WERI-Rb-1 (cell line): ENCODE measurements at regions not wholly inside any gene's neighbourhood (a gene's known extent, or its start where the extent isn't known, plus 50 kb on each side); places are given as distances from the start of the nearest gene placed in this dataset.

Experiments
- DNase-seq: peaks from one replicate; pipeline ENCODE4 v3.0.0-alpha.2; 2020
- H3K27ac ChIP-seq: fragments of 250-450 bp; sonication (Bioruptor Pico); 2 replicates; pipeline ENCODE4 v1.5.1; 2020; ENCODE audit warnings: mild to moderate bottlenecking, moderate library complexity
- H3K27me3 ChIP-seq: fragments of 250-450 bp; sonication (Bioruptor Pico); 2 replicates; pipeline ENCODE4 v1.5.1; 2021; ENCODE audit warnings: mild to moderate bottlenecking, low read depth, moderate library complexity; ENCODE audit not compliant: insufficient read depth, severe bottlenecking
- H3K36me3 ChIP-seq: fragments of 250-450 bp; sonication (Bioruptor Pico); 2 replicates; pipeline ENCODE4 v1.5.1; 2020; ENCODE audit warnings: mild to moderate bottlenecking, moderate library complexity
- H3K4me3 ChIP-seq: 2 replicates; pipeline ENCODE4 v1.5.1; 2011; ENCODE audit warnings: low read depth, mild to moderate bottlenecking, control low read depth, low read length
- H3K9me3 ChIP-seq: fragments of 250-450 bp; sonication (Bioruptor Pico); 2 replicates; pipeline ENCODE4 v1.5.1; 2021; ENCODE audit warnings: mild to moderate bottlenecking, moderate library complexity; ENCODE audit not compliant: severe bottlenecking
- TF ChIP-seq, protein P1 (sequence below): IDR thresholded peaks from 2 replicates; pipeline ENCODE4 v1.5.1; 2011; ENCODE audit warnings: low read depth, mild to moderate bottlenecking, control low read depth, inconsistent platforms, low read length

DNA sequence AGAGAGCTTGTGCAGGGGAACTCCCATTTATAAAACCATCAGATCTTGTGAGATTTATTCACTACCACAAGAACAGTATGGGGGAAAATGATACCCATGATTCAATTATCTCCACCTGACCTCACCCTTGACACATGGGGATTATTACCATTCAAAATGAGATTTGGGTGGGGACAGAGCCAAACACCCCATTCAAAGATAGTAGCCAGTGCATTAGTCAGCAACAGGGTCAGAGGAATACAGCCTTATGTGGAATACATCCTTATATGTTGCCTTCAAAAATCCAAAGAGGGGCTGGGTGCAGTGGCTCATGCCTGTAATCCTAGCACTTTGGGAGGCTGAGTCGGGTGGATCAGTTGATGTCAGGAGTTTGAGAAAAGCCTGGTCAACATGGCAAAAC, 563.2 kb downstream of the CCDC171 start:
- no peak overlapping the region for H3K4me3 ChIP-seq
- DNase-seq, result no peak
- TF ChIP-seq, protein P1, sequence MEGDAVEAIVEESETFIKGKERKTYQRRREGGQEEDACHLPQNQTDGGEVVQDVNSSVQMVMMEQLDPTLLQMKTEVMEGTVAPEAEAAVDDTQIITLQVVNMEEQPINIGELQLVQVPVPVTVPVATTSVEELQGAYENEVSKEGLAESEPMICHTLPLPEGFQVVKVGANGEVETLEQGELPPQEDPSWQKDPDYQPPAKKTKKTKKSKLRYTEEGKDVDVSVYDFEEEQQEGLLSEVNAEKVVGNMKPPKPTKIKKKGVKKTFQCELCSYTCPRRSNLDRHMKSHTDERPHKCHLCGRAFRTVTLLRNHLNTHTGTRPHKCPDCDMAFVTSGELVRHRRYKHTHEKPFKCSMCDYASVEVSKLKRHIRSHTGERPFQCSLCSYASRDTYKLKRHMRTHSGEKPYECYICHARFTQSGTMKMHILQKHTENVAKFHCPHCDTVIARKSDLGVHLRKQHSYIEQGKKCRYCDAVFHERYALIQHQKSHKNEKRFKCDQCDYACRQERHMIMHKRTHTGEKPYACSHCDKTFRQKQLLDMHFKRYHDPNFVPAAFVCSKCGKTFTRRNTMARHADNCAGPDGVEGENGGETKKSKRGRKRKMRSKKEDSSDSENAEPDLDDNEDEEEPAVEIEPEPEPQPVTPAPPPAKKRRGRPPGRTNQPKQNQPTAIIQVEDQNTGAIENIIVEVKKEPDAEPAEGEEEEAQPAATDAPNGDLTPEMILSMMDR, result no peak
- no peak overlapping the region for H3K27ac ChIP-seq
- H3K36me3 ChIP-seq, result no peaks in the 10 kb centered on the region
- no peaks in the 10 kb centered on the region for H3K9me3 ChIP-seq
- no peaks in the 10 kb centered on the region for H3K27me3 ChIP-seq

DNA sequence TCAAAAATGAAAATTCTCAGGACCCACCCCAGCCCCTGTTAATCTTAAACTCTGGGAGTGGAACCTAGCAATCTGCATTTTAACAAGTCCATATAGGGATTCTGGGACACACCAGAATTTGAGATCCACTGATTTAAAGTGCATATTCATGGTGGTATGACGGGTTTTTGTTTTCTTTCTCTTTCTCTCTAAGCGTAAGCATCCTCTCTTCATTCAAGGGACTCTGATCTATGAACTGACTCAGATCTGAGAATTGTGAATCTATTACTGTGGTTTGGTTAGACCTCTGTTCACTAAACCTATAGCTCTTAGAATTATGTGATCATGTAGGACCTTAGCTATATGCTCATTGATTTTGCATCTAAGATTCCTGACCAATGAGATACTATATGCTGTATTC, 565.2 kb downstream of the CCDC171 start:
- TF ChIP-seq, protein P1, result no peak
- Histone ChIP-seq H3K4me3 (no peak overlapping the region), H3K9me3 (no peaks in the 10 kb centered on the region), H3K27ac (no peak overlapping the region), H3K27me3 (no peaks in the 10 kb centered on the region), H3K36me3 (no peaks in the 10 kb centered on the region)
- DNase-seq, result no peak

DNA sequence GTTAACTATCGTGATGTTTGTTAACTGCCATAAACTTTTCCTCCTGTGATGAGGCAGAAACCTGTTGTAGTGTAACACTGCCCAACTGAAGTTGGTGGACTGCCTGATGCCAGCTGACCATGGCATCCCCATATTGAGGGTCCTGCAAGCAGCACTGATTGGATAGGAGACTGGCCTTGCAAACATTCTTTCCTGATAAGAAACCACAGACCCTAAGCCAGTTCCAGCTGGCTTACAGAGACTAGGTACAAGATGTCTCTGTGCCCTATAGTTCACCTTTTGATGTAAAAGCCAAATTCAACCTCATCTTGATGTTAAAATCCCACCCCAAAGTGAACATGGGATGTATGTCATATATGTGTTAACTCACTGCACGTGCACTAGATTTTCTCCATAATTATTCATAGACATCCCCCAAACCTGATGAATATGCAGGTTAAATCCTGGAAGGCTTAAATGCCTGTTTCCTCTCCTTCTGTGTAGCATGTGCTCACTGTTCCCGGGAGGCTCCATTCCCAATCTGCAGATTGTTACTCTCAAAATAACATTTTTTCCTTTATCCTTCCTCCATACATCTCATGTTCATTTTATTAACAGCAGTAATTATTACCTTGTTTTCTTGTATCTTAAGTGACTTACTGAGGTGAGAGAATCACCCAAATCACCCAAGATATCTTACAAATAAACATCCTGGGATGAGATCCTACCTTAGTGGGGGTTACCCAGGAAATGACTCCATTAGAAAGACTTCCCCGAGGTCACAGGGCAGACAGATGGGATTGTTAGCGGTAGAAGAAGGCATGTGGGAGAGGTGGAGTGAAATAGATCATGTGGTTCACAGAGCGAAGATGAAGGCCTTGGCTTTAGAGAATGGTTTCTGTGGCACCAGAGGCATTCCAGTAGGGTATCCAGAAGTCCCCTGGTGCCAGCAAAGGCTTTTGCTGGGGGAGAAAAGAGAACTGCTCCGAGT, 566.7 kb downstream of the CCDC171 start:
- Histone ChIP-seq H3K36me3 (no peaks in the 10 kb centered on the region), H3K27ac (no peak overlapping the region), H3K9me3 (no peaks in the 10 kb centered on the region), H3K4me3 (no peak overlapping the region), H3K27me3 (no peaks in the 10 kb centered on the region)
- TF ChIP-seq, protein P1, result no peak
- DNase-seq, result no peak

DNA sequence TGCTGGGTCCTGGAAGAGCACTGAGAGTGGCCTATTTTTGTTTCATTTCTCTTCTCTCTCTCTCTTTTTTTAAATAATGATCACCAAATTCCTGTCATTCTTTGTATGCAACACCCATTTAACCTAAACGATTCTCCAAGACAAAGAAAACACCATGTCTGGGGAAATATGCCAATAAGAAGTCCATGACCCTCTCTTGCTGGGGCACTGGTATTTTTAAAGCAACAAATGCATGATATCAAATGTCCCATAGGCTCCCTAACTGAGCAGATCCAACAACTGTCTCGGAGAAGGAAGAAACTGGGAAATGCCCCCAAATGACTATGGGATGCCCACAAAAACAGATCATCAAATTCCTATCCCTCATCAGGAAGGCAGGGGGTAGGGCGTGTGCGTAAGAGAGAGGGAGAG, 567.4 kb downstream of the CCDC171 start:
- Histone ChIP-seq H3K27me3 (no peaks in the 10 kb centered on the region), H3K4me3 (no peak overlapping the region), H3K9me3 (no peaks in the 10 kb centered on the region), H3K36me3 (no peaks in the 10 kb centered on the region), H3K27ac (no peak overlapping the region)
- TF ChIP-seq, protein P1, result no peak
- no peak for DNase-seq

DNA sequence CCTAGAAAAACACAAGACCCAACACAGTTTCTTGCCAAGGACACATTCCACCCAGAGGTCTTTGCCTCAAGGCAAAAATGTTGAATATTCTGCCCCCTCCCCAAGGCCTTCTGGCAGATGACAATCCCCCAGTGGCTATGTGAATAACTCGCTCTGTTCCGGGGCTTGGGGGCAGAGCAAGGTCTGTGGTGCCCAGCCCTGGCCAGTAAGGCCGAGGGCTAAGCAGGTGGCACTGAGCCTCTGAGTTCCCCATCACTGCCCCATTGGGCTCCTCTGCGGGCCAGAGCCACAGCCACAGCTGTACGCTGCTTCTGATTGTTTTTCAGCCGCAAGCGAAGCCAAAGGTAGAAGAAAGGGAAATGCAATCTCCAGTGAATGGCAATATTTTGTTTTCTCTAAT, 567.9 kb downstream of the CCDC171 start:
- Histone ChIP-seq H3K9me3 (no peaks in the 10 kb centered on the region), H3K27ac (no peak overlapping the region), H3K27me3 (no peaks in the 10 kb centered on the region), H3K4me3 (no peak overlapping the region), H3K36me3 (no peaks in the 10 kb centered on the region)
- TF ChIP-seq, protein P1, result no peak
- no peak for DNase-seq

DNA sequence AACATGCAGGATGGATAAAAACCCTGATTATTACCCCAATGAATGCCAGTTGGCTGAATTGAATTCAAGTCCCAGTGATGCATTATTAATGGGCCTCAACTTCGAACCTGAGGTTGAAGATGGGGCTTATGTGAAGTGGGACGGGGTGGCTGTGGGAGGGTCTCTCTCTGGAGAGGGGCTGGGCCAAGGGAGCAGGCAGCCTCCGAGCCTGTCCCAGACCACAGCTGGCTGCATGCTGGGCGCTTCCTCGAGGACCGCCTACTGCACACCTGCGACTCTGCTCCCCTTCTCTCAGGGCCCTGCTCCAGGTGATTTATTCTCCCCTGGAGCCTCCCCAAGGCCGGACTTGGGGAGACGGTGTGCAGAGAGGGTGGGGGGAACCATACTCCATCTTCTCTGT, 568.3 kb downstream of the CCDC171 start:
- Histone ChIP-seq H3K9me3 (no peaks in the 10 kb centered on the region), H3K36me3 (no peaks in the 10 kb centered on the region), H3K27me3 (no peaks in the 10 kb centered on the region), H3K4me3 (no peak overlapping the region), H3K27ac (no peak overlapping the region)
- DNase-seq, result no peak
- TF ChIP-seq, protein P1, result no peak
